ENCODE measurements at regions not wholly inside any gene's neighbourhood (a gene's known extent, or its start where the extent isn't known, plus 50 kb on each side); places are given as distances from the start of the nearest gene placed in this dataset.
"Not testable (repeated sequence)": the region's sequence is repeated elsewhere in the genome, so short reads cannot be mapped to it uniquely, and the experiment has no call there.

DNA sequence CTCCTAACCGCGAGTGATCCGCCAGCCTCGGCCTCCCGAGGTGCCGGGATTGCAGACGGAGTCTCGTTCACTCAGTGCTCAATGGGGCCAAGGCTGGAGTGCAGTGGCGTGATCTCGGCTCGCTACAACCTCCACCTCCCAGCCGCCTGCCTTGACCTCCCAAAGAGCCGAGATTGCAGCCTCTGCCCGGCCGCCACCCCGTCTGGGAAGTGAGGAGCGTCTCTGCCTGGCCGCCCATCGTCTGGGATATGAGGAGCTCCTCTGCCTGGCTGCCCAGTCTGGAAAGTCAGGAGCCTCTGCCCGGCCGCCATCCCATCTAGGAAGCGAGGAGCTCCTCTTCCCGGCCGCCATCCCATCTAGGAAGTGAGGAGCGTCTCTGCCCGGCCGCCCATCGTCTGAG, 58.8 kb upstream of the ANKRD30BL start:
- H3K36me3 ChIP-seq; H3K27me3 ChIP-seq; DNase-seq (ENCODE audit: extremely low spot score in 2 of 2); H3K4me1 ChIP-seq; H3K9me3 ChIP-seq; H3K27ac ChIP-seq; intact Hi-C loops (cut with DNase I); H3K4me3 ChIP-seq: not testable (repeated sequence)

DNA sequence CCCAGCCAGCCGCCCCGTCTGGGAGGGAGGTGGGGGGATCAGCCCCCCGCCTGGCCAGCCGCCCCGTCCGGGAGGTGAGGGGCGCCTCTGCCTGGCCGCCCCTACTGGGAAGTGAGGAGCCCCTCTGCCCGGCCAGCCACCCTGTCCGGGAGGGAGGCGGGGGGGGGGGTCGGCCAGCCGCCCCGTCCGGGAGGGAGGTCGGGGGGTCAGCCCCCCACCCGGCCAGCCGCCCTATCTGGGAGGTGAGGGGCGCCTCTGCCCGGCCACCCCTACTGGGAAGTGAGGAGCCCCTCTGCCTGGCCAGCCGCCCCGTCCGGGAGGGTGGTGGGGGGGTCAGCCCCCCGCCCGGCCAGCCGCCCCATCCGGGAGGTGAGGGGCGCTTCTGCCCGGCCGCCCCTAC, 60.1 kb upstream of the ANKRD30BL start:
- H3K36me3 ChIP-seq; H3K4me1 ChIP-seq; H3K4me3 ChIP-seq; H3K27me3 ChIP-seq; intact Hi-C loops (cut with DNase I); H3K27ac ChIP-seq; H3K9me3 ChIP-seq; DNase-seq (ENCODE audit: extremely low spot score in 2 of 2): not testable (repeated sequence)

DNA sequence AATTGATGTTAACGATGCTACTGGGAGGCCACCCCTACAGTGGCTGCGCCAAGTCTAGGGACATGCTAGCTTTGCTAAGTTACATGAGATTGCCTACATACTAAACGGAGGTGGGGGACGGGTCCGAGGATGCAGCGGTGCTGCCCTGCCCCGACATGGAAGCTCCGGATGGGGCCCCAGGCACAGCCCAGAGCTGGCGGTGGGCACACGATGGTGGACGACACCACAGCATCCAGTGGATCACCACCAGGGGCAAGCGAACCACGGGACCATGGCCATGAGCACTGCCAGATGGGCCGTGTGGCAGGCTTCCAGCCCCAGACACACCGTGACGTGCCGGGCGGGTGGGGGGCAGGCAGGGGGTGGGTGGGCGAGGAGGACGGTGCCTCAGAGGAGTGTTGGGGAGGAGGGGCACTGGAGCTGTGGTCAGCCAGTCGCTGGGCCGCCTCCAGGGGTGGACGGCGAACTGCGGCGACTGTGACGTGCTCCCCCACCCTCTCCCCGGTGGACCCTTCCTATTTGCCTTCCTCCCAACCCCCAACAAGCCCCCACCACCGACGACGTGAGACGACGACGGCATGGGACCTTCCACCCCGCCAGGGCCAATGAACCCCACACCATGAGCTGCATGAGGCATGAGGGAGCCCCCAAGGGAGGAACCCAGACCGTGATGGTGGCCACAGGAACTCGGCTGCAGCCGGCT, 90.6 kb upstream of the ANKRD30BL start:
- Histone ChIP-seq H3K9me3 (no peaks in the 10 kb centered on the region), H3K27me3 (no peaks in the 10 kb centered on the region), H3K4me3 (no peak overlapping the region), H3K27ac (no peak overlapping the region), H3K36me3 (no peaks in the 10 kb centered on the region), H3K4me1 (peaks cover 9% of the 10 kb centered on the region)
- intact Hi-C loops (cut with DNase I): no loop called here
- TF ChIP-seq, protein P1, sequence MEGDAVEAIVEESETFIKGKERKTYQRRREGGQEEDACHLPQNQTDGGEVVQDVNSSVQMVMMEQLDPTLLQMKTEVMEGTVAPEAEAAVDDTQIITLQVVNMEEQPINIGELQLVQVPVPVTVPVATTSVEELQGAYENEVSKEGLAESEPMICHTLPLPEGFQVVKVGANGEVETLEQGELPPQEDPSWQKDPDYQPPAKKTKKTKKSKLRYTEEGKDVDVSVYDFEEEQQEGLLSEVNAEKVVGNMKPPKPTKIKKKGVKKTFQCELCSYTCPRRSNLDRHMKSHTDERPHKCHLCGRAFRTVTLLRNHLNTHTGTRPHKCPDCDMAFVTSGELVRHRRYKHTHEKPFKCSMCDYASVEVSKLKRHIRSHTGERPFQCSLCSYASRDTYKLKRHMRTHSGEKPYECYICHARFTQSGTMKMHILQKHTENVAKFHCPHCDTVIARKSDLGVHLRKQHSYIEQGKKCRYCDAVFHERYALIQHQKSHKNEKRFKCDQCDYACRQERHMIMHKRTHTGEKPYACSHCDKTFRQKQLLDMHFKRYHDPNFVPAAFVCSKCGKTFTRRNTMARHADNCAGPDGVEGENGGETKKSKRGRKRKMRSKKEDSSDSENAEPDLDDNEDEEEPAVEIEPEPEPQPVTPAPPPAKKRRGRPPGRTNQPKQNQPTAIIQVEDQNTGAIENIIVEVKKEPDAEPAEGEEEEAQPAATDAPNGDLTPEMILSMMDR (IDR thresholded peaks at IDR 0.05): no peak
- TF ChIP-seq POLR2A (IDR thresholded peaks at IDR 0.05): no peak
- TF ChIP-seq POLR2AphosphoS5 (IDR thresholded peaks at IDR 0.05; ENCODE audit: insufficient read depth in 1 of 2, low read depth in 1 of 2): no peak
- DNase-seq (ENCODE audit: extremely low spot score in 2 of 2): no peak

DNA sequence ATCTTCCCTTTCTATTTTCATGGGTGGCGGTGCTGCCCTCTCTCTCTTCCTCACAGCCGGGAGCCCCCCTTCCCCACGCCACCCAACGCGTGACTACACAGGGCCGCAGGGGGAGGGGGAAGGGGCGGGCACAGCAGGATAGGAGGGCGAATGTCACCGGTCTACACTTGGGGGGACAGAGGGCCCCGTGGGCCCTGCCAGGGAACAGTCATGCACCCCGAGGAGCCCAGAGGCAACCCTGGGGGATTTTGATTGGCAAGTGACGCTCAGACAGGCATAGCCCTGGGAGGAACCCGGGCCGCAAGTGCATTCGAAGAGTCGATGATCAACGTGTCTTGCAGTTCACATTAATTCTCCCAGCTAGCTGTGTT, 91.1 kb upstream of the ANKRD30BL start:
- intact Hi-C loops (cut with DNase I): no loop called here
- no peak overlapping the region for H3K4me3 ChIP-seq
- no peaks in the 10 kb centered on the region for H3K27me3 ChIP-seq
- H3K36me3 ChIP-seq: no peaks in the 10 kb centered on the region
- H3K4me1 ChIP-seq: peaks cover 15% of the 10 kb centered on the region
- no peaks in the 10 kb centered on the region for H3K9me3 ChIP-seq
- no peak overlapping the region for H3K27ac ChIP-seq
- DNase-seq (ENCODE audit: extremely low spot score in 2 of 2): no peak
- TF ChIP-seq POLR2A (IDR thresholded peaks at IDR 0.05) (no peak), POLR2AphosphoS5 (IDR thresholded peaks at IDR 0.05; ENCODE audit: insufficient read depth in 1 of 2, low read depth in 1 of 2) (no peak)
- TF ChIP-seq, protein P1 (IDR thresholded peaks at IDR 0.05): no peak

DNA sequence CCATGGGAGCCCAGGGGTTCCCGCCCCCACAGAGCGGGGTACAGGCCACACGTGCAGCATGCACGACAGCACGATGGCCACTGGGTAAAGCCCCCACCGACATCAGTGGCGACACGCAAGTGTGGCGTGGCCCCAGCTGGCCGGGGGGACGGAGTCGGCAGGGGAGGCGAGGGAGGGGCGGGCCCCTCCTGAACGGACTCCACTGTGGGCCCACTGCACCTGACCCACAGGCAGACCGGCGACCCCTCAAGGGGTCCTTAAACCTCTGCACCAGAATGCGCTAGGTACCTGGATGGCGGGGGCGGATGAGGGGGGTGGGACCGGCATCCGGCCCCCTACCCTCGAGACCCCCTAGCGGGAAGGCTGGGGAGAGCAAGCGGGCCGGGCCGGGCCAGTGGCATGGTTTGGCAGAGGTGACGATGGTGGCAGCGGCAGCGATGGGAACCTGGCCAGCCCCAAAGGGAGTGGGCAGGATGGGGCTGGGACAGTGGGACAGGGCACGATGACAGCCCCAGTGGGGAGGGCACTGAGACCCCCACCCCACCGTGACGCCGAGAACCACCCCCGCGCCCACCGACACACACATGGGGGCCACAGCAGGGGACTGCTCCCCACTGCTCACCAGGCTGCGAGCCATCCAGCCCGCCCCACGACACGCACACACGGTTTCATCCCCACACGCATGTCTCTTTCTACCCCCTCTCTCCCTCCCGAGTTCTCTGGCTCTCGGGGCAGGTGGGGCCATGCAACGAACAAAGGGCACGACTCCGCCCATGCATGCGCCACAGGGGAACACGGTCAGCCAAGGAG, 91.9 kb upstream of the ANKRD30BL start:
- H3K27me3 ChIP-seq: no peaks in the 10 kb centered on the region
- intact Hi-C loops (cut with DNase I): no loop called here
- H3K9me3 ChIP-seq: no peaks in the 10 kb centered on the region
- DNase-seq (ENCODE audit: extremely low spot score in 2 of 2): no peak
- no peaks in the 10 kb centered on the region for H3K36me3 ChIP-seq
- peaks cover 17% of the 10 kb centered on the region for H3K4me1 ChIP-seq
- TF ChIP-seq, protein P1 (IDR thresholded peaks at IDR 0.05): no peak
- TF ChIP-seq POLR2AphosphoS5 (IDR thresholded peaks at IDR 0.05; ENCODE audit: insufficient read depth in 1 of 2, low read depth in 1 of 2) (no peak), POLR2A (IDR thresholded peaks at IDR 0.05) (no peak)
- H3K4me3 ChIP-seq: no peak overlapping the region
- no peak overlapping the region for H3K27ac ChIP-seq

DNA sequence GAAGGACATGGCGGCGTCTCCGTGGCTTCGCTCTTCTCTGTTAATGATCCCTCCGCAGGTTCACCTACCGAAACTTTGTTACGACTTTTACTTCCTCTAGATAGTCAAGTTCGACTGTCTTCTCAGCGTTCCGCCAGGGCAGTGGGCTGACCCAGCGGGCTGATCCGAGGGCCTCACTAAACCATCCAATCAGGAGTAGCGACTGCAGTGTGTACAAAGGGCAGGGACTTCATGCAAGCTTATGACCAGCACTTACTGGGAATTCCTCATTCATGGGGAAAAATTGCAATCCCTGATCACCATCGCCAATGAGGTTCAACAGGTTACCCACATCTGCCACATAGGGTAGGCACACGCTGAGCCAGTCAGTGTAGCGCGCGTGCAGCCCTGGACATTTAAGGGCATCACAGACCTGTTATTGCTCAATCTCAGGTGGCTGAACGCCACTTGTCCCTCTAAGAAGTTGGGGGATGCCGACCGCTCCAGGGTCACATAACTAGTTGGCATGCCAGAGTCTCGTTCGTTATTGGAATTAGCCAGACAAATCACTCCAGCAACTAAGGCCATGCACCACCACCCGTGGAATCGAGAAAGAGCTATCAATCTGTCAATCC, 92.7 kb upstream of the ANKRD30BL start:
- H3K36me3 ChIP-seq; H3K27me3 ChIP-seq; intact Hi-C loops (cut with DNase I); H3K4me3 ChIP-seq; DNase-seq (ENCODE audit: extremely low spot score in 2 of 2); H3K9me3 ChIP-seq; H3K27ac ChIP-seq: not testable (repeated sequence)
- peaks cover 17% of the 10 kb centered on the region for H3K4me1 ChIP-seq

All from vagina (tissue), 2 donors.